Coronary artery (tissue), 2 donors: ENCODE measurements at regions not wholly inside any gene's neighbourhood (a gene's known extent, or its start where the extent isn't known, plus 50 kb on each side); places are given as distances from the start of the nearest gene placed in this dataset.

Source experiments
- DNase-seq: peaks from one replicate; pipeline ENCODE4 v3.0.0-alpha.2; 2017; ENCODE audit warnings: low spot score
- H3K27ac ChIP-seq, 2 donors: fragments of 200-600 bp; sonication (generic); one replicate each; pipeline ENCODE4 v1.5.1; 2016 to 2019
- H3K4me3 ChIP-seq: fragments of 200-600 bp; sonication (generic); 2 replicates; pipeline ENCODE4 v1.5.1; 2016; ENCODE audit warnings: mild to moderate bottlenecking, moderate library complexity
- TF ChIP-seq, protein P1 (sequence below): fragments of 200-600 bp; sonication (generic); IDR thresholded peaks from one replicate; pipeline ENCODE4 v1.5.1; 2019; ENCODE audit warnings: antibody characterized with exemption

GRCh38 chr2:189247276-189247675 lies 67.7 kb upstream of the COL5A2 start:
- no peak for DNase-seq
- TF ChIP-seq, protein P1, sequence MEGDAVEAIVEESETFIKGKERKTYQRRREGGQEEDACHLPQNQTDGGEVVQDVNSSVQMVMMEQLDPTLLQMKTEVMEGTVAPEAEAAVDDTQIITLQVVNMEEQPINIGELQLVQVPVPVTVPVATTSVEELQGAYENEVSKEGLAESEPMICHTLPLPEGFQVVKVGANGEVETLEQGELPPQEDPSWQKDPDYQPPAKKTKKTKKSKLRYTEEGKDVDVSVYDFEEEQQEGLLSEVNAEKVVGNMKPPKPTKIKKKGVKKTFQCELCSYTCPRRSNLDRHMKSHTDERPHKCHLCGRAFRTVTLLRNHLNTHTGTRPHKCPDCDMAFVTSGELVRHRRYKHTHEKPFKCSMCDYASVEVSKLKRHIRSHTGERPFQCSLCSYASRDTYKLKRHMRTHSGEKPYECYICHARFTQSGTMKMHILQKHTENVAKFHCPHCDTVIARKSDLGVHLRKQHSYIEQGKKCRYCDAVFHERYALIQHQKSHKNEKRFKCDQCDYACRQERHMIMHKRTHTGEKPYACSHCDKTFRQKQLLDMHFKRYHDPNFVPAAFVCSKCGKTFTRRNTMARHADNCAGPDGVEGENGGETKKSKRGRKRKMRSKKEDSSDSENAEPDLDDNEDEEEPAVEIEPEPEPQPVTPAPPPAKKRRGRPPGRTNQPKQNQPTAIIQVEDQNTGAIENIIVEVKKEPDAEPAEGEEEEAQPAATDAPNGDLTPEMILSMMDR, result no peak
- no peak overlapping the region for H3K4me3 ChIP-seq
- no peak overlapping the region for H3K27ac ChIP-seq

DNA sequence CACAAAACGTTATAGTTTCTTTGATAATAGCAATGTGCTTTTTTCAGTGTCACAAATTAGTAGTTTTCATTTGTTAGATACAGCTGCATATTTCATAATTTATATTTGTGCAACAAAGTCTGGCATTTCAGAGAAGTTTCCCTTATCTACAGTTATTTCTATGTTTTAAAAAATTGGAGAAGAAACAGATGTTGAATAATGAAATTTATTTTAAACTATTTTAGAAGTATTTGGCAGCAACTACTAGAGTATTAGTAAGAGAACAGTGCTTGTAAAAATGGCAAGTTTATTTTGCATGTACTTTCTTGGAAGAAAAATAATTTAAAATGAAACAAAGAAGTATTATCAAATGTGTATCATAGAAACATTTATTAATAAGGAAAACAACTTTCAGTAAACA lies 68.6 kb upstream of the COL5A2 start:
- H3K4me3 ChIP-seq, result no peak overlapping the region
- TF ChIP-seq, protein P1, result no peak
- no peak overlapping the region for H3K27ac ChIP-seq
- DNase-seq, result no peak

DNA sequence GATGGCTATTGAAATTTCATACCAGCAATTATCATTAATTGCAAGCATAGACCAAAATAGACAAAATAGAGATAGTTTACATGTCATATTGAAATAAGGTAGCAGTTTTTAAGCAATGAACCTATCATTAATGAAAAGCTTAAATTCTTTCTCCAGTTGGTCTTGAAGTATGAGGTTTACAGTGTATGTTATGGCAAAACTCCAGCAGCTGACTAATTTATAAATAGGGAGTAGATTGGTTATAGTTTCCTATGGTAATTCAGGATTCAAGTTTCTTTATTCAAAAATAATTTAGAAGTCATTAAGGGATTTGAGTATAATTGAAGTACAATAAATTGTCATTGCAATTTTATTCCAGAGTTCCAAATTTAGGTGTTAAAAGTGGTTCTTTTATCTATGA lies 69.6 kb upstream of the COL5A2 start:
- Histone ChIP-seq H3K4me3 (no peak overlapping the region), H3K27ac (no peak overlapping the region)
- TF ChIP-seq, protein P1, result no peak
- DNase-seq, result no peak

DNA sequence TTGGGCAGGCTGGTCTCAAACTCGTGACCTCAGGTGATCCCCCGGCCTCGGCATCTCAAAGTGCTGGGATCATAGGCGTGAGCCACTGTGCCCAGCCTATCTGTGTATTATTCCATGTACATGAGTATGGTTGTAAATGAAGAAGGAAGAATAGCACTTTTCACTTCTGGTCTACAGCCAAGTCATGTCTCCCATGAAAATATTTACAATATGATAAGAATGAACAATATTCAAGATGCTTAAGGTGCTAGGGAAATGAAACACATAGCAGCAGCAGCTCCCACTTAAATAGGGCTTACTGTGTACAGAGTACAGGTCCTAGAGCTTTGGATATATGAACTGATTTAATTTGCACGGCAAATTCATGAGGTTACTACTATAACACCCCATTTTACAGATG lies 70.3 kb upstream of the COL5A2 start:
- TF ChIP-seq, protein P1, result no peak
- DNase-seq, result no peak
- Histone ChIP-seq H3K4me3 (no peak overlapping the region), H3K27ac (peak overlapping the region in 1 of 2 donors; percentile 37)

DNA sequence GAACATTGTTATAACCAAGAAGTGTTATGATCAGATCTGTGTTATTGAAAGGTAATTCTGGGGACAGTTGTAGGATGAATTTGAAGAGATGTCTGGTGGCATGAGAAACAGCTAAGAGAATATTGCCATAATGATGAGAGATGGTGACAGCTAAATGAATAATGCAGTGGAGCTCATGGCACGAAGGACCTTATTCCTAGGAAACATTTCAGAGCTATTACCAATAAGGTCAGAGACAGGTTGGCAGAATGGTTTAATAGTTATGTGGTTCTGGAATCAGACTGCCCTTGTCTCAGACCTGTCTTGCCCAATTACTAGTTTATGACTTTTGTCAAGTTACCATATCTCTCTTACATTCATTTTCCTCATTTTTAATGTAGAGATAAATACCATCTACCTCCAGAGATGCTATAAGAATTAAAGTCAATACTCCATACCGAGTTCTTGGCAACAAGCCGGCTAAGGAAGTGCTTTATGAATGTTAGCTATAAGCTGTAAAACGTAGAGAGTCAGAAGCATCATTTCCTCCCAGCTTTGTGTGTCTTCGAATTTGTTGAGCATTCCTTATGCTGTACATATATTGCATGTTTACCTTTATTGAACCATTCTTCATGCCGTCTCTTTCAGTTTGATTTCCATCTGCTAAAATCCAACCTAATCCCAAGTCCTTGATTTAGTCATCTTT lies 73.6 kb upstream of the COL5A2 start:
- Histone ChIP-seq H3K4me3 (no peak overlapping the region), H3K27ac (no peak overlapping the region)
- TF ChIP-seq, protein P1, result no peak
- no peak for DNase-seq

- Histone ChIP-seq H3K4me3 (no peak overlapping the region), H3K27ac (peak overlapping the region; percentile 48 to 83)
- TF ChIP-seq, protein P1, result no peak
- no peak for DNase-seq
Observed at GRCh38 chr2:189253836-189254235, 74.3 kb upstream of the COL5A2 start.

DNA sequence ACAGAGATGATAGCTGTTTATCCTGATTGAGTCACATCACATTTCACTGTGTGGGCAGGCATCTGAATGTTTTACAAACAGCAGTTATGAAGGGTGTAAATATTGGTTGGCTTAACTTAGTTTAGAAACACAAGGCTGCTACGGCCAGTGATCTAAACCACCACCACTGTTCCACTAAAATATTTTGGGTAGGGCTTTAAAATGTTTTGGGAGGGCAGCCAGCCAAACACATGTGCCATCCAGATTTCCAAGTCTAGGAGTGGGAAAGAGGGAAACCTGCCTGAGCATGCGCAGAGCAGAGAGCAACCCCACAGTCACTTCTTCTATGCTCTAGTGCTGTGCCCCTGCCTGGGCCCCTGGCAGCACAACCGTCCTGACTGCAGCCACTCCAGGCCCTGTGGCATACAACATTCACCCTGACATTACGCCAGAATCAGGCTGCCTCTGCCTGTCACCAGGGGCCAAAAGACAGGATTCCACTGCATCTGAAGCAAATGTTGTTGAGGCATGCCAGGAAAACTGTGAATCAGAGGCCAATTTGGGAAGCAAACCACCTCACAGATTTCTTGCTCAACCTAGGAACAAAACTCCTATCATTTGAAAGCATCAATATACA lies 74.8 kb upstream of the COL5A2 start:
- TF ChIP-seq, protein P1, result no peak
- peak overlapping the region; percentile 48 to 83 for H3K27ac ChIP-seq
- H3K4me3 ChIP-seq, result no peak overlapping the region
- peak; percentile 87 for DNase-seq
